Thyroid gland (tissue), 4 donors: ENCODE measurements at regions not wholly inside any gene's neighbourhood (a gene's known extent, or its start where the extent isn't known, plus 50 kb on each side); places are given as distances from the start of the nearest gene placed in this dataset.

Experiments used
- POLR2A ChIP-seq, 2 donors: fragments of 450-650 bp; IDR thresholded peaks; one replicate each; pipeline ENCODE4 v1.6.1; 2017; ENCODE audit warnings: antibody characterized with exemption in 2 of 2, mild to moderate bottlenecking in 2 of 2, moderate library complexity in 1 of 2
- TF ChIP-seq, protein P1 (sequence below), 6 experiments: fragments of 200-600 bp in 3 of 6; fragments of 450-650 bp in 3 of 6; sonication (generic) in 3 of 6; IDR thresholded peaks; one replicate each; pipeline ENCODE4 v1.5.1; 2016 to 2019; ENCODE audit warnings: antibody characterized with exemption in 6 of 6, mild to moderate bottlenecking in 2 of 6, inconsistent platforms in 1 of 6, moderate library complexity in 1 of 6

DNA sequence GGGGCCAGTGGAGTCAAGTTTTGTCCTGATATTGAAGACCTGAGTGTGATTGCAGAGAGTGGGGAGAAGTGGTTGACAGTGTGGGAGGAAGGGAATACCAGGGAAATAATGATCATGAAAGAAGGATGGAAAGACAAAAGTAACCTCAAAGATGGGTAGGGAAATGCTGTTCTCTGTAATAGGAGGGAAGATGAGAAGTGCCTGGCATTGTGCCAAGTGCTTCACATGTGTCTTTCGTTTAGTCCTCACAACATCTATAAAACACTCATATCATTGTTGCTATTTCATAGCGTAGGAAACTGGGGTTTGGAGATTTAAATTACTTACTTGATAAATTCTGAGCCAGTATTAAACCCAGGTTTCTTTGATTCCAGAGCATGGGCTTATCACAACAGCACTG is 472.3 kb downstream of the LRRC70 start:
- TF ChIP-seq, protein P1, sequence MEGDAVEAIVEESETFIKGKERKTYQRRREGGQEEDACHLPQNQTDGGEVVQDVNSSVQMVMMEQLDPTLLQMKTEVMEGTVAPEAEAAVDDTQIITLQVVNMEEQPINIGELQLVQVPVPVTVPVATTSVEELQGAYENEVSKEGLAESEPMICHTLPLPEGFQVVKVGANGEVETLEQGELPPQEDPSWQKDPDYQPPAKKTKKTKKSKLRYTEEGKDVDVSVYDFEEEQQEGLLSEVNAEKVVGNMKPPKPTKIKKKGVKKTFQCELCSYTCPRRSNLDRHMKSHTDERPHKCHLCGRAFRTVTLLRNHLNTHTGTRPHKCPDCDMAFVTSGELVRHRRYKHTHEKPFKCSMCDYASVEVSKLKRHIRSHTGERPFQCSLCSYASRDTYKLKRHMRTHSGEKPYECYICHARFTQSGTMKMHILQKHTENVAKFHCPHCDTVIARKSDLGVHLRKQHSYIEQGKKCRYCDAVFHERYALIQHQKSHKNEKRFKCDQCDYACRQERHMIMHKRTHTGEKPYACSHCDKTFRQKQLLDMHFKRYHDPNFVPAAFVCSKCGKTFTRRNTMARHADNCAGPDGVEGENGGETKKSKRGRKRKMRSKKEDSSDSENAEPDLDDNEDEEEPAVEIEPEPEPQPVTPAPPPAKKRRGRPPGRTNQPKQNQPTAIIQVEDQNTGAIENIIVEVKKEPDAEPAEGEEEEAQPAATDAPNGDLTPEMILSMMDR (IDR thresholded peaks at IDR 0.05): no peak
- TF ChIP-seq POLR2A (IDR thresholded peaks at IDR 0.05): no peak
